GM12878 (cell line): ENCODE measurements at regions not wholly inside any gene's neighbourhood (a gene's known extent, or its start where the extent isn't known, plus 50 kb on each side); places are given as distances from the start of the nearest gene placed in this dataset.

Source experiments
- BHLHE40 ChIP-seq, 2 experiments: fragments of 450-650 bp in 1 of 2; IDR thresholded peaks; 2 replicates each; pipeline ENCODE4 v1.6.1; 2011 to 2017; ENCODE audit warnings: low read depth in 2 of 2, borderline replicate concordance in 1 of 2, improper control_type of control experiment in 1 of 2, low read length in 1 of 2, mild to moderate bottlenecking in 1 of 2
- EP300 ChIP-seq, 2 experiments: fragments of 150-350 bp in 1 of 2; IDR thresholded peaks; 2 replicates each; pipeline ENCODE4 v1.6.1; 2011 to 2012; ENCODE audit warnings: low read depth in 2 of 2, low read length in 2 of 2, borderline replicate concordance in 1 of 2, improper control_type of control experiment in 1 of 2, inconsistent platforms in 1 of 2; ENCODE audit not compliant: control insufficient read depth in 1 of 2
- ESRRA ChIP-seq: IDR thresholded peaks from 2 replicates; pipeline ENCODE4 v1.6.1; 2012; ENCODE audit warnings: mild to moderate bottlenecking, low read length, improper control_type of control experiment
- EZH2 ChIP-seq: IDR thresholded peaks from 2 replicates; pipeline ENCODE4 v1.6.1; 2012; ENCODE audit warnings: low read depth, mild to moderate bottlenecking, control low read depth, inconsistent platforms, low read length, borderline replicate concordance; ENCODE audit not compliant: control insufficient read depth
- POLR2A ChIP-seq: IDR thresholded peaks from 2 replicates; pipeline ENCODE4 v1.6.1; 2011; ENCODE audit warnings: low read depth, mild to moderate bottlenecking, low read length
- RFX5 ChIP-seq: IDR thresholded peaks from 2 replicates; pipeline ENCODE4 v1.6.1; 2011; ENCODE audit warnings: low read depth, low read length, improper control_type of control experiment
- SIN3A ChIP-seq: IDR thresholded peaks from 2 replicates; pipeline ENCODE4 v1.6.1; 2012; ENCODE audit warnings: low read depth, low read length, improper control_type of control experiment
- SIX5 ChIP-seq: IDR thresholded peaks from 2 replicates; pipeline ENCODE4 v1.6.1; 2011; ENCODE audit warnings: mild to moderate bottlenecking, low read depth, low read length, moderate library complexity; ENCODE audit not compliant: severe bottlenecking
- TCF12 ChIP-seq: IDR thresholded peaks from 2 replicates; pipeline ENCODE4 v1.6.1; 2011; ENCODE audit warnings: low read depth, mild to moderate bottlenecking, low read length
- TF ChIP-seq, protein P1 (sequence below), 3 experiments: IDR thresholded peaks in 2 of 3; conservative IDR thresholded peaks in 1 of 3; 2 replicates each; pipeline ENCODE4 v1.5.1; 2011; ENCODE audit warnings: low read depth in 3 of 3, low read length in 3 of 3, mild to moderate bottlenecking in 3 of 3, control low read depth in 2 of 3, moderate library complexity in 2 of 3, inconsistent platforms in 1 of 3, mixed read lengths in 1 of 3; ENCODE audit not compliant: control insufficient read depth in 2 of 3, insufficient read depth in 1 of 3; ENCODE audit errors: extremely low read depth in 1 of 3
- TF ChIP-seq, protein P2 (sequence below): IDR thresholded peaks from 2 replicates; pipeline ENCODE4 v1.6.1; 2012; ENCODE audit warnings: low read depth, low read length, improper control_type of control experiment

DNA sequence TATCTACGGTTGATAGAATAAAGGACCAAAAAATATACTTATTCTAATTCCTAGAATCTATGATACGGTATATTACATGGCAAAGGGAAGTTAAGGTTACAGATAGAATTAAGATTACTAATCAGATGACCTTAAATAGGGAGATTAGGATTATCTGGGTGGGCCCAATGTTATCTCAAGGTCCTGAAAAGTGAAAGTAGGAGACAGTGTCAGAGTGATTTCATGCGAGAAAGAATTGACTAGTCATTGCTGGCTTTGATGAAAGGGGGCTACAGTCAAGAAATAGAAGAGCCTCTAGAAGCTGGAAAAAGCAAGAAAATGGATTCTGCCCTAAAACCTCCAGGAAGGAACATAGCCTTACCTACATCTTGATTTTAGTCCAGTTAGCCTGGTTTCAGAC is 176.9 kb upstream of the PPP1R2C start:
- TF ChIP-seq, protein P1, sequence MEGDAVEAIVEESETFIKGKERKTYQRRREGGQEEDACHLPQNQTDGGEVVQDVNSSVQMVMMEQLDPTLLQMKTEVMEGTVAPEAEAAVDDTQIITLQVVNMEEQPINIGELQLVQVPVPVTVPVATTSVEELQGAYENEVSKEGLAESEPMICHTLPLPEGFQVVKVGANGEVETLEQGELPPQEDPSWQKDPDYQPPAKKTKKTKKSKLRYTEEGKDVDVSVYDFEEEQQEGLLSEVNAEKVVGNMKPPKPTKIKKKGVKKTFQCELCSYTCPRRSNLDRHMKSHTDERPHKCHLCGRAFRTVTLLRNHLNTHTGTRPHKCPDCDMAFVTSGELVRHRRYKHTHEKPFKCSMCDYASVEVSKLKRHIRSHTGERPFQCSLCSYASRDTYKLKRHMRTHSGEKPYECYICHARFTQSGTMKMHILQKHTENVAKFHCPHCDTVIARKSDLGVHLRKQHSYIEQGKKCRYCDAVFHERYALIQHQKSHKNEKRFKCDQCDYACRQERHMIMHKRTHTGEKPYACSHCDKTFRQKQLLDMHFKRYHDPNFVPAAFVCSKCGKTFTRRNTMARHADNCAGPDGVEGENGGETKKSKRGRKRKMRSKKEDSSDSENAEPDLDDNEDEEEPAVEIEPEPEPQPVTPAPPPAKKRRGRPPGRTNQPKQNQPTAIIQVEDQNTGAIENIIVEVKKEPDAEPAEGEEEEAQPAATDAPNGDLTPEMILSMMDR (IDR thresholded peaks at IDR 0.05 in 2 of 3, conservative IDR thresholded peaks at IDR 0.05 in 1 of 3; ENCODE audit: control insufficient read depth in 2 of 3, extremely low read depth in 1 of 3, insufficient read depth in 1 of 3, low read depth in 3 of 3, low read length in 3 of 3), result no peak
- TF ChIP-seq TCF12, result no peak
- TF ChIP-seq, protein P2, sequence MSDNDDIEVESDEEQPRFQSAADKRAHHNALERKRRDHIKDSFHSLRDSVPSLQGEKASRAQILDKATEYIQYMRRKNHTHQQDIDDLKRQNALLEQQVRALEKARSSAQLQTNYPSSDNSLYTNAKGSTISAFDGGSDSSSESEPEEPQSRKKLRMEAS, result no peak
- no peak for TF ChIP-seq EP300 (IDR thresholded peaks at IDR 0.05; ENCODE audit: borderline replicate concordance in 1 of 2, control insufficient read depth in 1 of 2, low read depth in 2 of 2, low read length in 2 of 2)
- no peak for TF ChIP-seq EZH2
- no peak for TF ChIP-seq RFX5
- TF ChIP-seq BHLHE40 (IDR thresholded peaks at IDR 0.05; ENCODE audit: borderline replicate concordance in 1 of 2, low read depth in 2 of 2, low read length in 1 of 2), result no peak
- TF ChIP-seq ESRRA, result no peak
- TF ChIP-seq SIX5, result no peak
- no peak for TF ChIP-seq SIN3A
- no peak for TF ChIP-seq POLR2A
